ENCODE measurements at regions not wholly inside any gene's neighbourhood (a gene's known extent, or its start where the extent isn't known, plus 50 kb on each side); places are given as distances from the start of the nearest gene placed in this dataset.
"Not testable (repeated sequence)": the region's sequence is repeated elsewhere in the genome, so short reads cannot be mapped to it uniquely, and the experiment has no call there.

GRCh38 chr5:74396913-74397622 is 243.5 kb downstream of the ENC1 start:
- DNase-seq = no peak

GRCh38 chr5:74394916-74395880 is 245.3 kb downstream of the ENC1 start:
- no peak for DNase-seq

- DNase-seq = no peak
Measured at GRCh38 chr5:74394528-74394915, 246.0 kb downstream of the ENC1 start.

GRCh38 chr5:74393943-74394342 is 246.6 kb downstream of the ENC1 start:
- no peak for DNase-seq

- no peak for DNase-seq
Measured at GRCh38 chr5:74392711-74393351, 247.7 kb downstream of the ENC1 start.

- DNase-seq = no peak
Measured at GRCh38 chr5:74391410-74391809, 249.1 kb downstream of the ENC1 start.

- no peak for DNase-seq
Measured at GRCh38 chr5:74390822-74391221, 249.7 kb downstream of the ENC1 start.

GRCh38 chr5:74390306-74390637 is 250.3 kb downstream of the ENC1 start:
- no peak for DNase-seq

GRCh38 chr5:74389531-74390305 is 250.8 kb downstream of the ENC1 start:
- DNase-seq = no peak

GRCh38 chr5:74388411-74388810 is 252.1 kb downstream of the ENC1 start:
- not testable (repeated sequence) for DNase-seq

GRCh38 chr5:74386571-74387334 is 253.8 kb downstream of the ENC1 start:
- no peak for DNase-seq

- no peak for DNase-seq
Measured at GRCh38 chr5:74384851-74385250, 255.7 kb downstream of the ENC1 start.

- no peak for DNase-seq
Measured at GRCh38 chr5:74382987-74383593, 257.4 kb downstream of the ENC1 start.

- DNase-seq = no peak
Measured at GRCh38 chr5:74382123-74382855, 258.2 kb downstream of the ENC1 start.

GRCh38 chr5:74380193-74380592 is 260.3 kb downstream of the ENC1 start:
- DNase-seq = no peak

- DNase-seq = no peak
Measured at GRCh38 chr5:74378464-74378863, 262.1 kb downstream of the ENC1 start.

GRCh38 chr5:74376187-74376586 is 264.3 kb downstream of the ENC1 start:
- DNase-seq = no peak

GRCh38 chr5:74375271-74375670 is 265.3 kb downstream of the ENC1 start:
- DNase-seq = no peak

GRCh38 chr5:74374656-74375055 is 265.9 kb downstream of the ENC1 start:
- no peak for DNase-seq

- DNase-seq = no peak
Measured at GRCh38 chr5:74373076-74373475, 267.5 kb downstream of the ENC1 start.

GRCh38 chr5:74372502-74373064 is 267.9 kb downstream of the ENC1 start:
- no peak for DNase-seq

Data from activated CD8-positive, alpha-beta memory T cell treated with anti-CD3 and anti-CD28 coated beads, Interleukin-2, amount 50 U/mL, for 4 hours (primary cell).